Calu3 (cell line): ENCODE measurements at regions not wholly inside any gene's neighbourhood (a gene's known extent, or its start where the extent isn't known, plus 50 kb on each side); places are given as distances from the start of the nearest gene placed in this dataset.
"Not testable (repeated sequence)": the region's sequence is repeated elsewhere in the genome, so short reads cannot be mapped to it uniquely, and the experiment has no call there.

Experiments
- BruUV-seq: library from RNA; stranded (reverse); fragments of 400-500 nt; replicated peaks from 2 replicates; lab custom pipeline; 2021; lab: Mats Ljungman, UMichigan
- CTCF ChIA-PET: fragments of 300-600 bp; sonication (Branson Sonifier 250); formaldehyde crosslinking; loops from one replicate; lab custom pipeline; 2022; ENCODE audit warnings: antibody characterized with exemption; lab: Charles Lee
- DNase-seq: peaks from one replicate; pipeline ENCODE4 v3.0.0; 2022
- H3K27ac Mint-ChIP-seq: one replicate; pipeline ENCODE4 v1.8.0; 2022; ENCODE audit warnings: mixed read lengths; ENCODE audit not compliant: unreplicated experiment
- H3K27me3 Mint-ChIP-seq: one replicate; pipeline ENCODE4 v1.8.0; 2022; ENCODE audit warnings: mixed read lengths; ENCODE audit not compliant: unreplicated experiment
- H3K36me3 Mint-ChIP-seq: one replicate; pipeline ENCODE4 v1.8.0; 2022; ENCODE audit warnings: mild to moderate bottlenecking, moderate library complexity, mixed read lengths; ENCODE audit not compliant: insufficient read depth, unreplicated experiment
- H3K4me1 Mint-ChIP-seq: one replicate; pipeline ENCODE4 v1.8.0; 2022; ENCODE audit warnings: mild to moderate bottlenecking, low read depth, mixed read lengths; ENCODE audit not compliant: unreplicated experiment
- H3K4me3 Mint-ChIP-seq: one replicate; pipeline ENCODE4 v1.8.0; 2022; ENCODE audit warnings: mild to moderate bottlenecking, low read depth, moderate library complexity, mixed read lengths; ENCODE audit not compliant: unreplicated experiment
- H3K9me3 Mint-ChIP-seq: one replicate; pipeline ENCODE4 v1.8.0; 2022; ENCODE audit warnings: low read depth, mixed read lengths; ENCODE audit not compliant: unreplicated experiment
- intact Hi-C: fragments of 100-400 bp; cut with micrococcal nuclease; formaldehyde crosslinking; loops from one replicate; pipeline ENCODE4 v1.10.0; 2022; ENCODE audit not compliant: unreplicated experiment
- TF ChIP-seq, protein P1 (sequence below): fragments of 200-600 bp; IDR thresholded peaks from one replicate; pipeline ENCODE4 v1.8.0; 2022; ENCODE audit warnings: antibody characterized with exemption; ENCODE audit not compliant: unreplicated experiment

DNA sequence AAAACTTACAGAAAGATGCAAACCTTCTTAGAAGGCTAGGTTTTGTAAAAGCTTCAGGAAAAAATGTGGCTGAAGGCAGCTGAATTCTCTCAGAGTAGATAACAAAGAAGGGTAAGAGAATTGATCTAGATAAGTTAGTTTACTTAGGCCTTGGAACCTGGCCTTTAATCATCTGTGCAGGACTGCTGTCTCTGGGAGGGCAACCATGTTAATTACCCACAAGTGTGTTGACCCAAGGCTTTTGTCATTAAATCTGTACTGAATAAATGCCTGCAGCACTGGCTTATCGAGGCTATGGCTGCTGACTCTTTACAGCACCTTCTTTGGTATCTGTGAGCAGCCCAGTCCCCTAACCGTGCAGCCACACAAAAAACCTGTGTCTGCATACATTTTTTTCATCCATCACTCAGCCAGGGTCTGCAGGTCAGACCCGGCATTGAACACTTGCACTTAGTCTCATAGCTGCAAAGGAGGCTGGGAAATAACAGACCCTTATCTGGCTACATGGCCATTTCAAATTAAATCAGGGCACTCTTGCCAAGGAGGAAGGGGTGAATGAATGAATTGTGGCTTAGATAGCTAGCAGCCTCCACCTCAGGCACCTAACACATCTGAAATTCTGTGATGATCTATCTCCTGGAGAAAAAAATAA lies 86.4 kb upstream of the EPCAM start:
- CTCF ChIA-PET: no interaction called here
- peaks cover 3% of the 10 kb centered on the region for H3K36me3 Mint-ChIP-seq
- no TSS peak for BruUV-seq
- H3K4me1 Mint-ChIP-seq: peaks cover 7% of the 10 kb centered on the region
- no peaks in the 10 kb centered on the region for H3K9me3 Mint-ChIP-seq
- intact Hi-C loops: no loop called here
- H3K27ac Mint-ChIP-seq: no peak overlapping the region
- H3K4me3 Mint-ChIP-seq: no peak overlapping the region
- TF ChIP-seq, protein P1, sequence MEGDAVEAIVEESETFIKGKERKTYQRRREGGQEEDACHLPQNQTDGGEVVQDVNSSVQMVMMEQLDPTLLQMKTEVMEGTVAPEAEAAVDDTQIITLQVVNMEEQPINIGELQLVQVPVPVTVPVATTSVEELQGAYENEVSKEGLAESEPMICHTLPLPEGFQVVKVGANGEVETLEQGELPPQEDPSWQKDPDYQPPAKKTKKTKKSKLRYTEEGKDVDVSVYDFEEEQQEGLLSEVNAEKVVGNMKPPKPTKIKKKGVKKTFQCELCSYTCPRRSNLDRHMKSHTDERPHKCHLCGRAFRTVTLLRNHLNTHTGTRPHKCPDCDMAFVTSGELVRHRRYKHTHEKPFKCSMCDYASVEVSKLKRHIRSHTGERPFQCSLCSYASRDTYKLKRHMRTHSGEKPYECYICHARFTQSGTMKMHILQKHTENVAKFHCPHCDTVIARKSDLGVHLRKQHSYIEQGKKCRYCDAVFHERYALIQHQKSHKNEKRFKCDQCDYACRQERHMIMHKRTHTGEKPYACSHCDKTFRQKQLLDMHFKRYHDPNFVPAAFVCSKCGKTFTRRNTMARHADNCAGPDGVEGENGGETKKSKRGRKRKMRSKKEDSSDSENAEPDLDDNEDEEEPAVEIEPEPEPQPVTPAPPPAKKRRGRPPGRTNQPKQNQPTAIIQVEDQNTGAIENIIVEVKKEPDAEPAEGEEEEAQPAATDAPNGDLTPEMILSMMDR: no peak
- no peaks in the 10 kb centered on the region for H3K27me3 Mint-ChIP-seq
- DNase-seq: no peak

DNA sequence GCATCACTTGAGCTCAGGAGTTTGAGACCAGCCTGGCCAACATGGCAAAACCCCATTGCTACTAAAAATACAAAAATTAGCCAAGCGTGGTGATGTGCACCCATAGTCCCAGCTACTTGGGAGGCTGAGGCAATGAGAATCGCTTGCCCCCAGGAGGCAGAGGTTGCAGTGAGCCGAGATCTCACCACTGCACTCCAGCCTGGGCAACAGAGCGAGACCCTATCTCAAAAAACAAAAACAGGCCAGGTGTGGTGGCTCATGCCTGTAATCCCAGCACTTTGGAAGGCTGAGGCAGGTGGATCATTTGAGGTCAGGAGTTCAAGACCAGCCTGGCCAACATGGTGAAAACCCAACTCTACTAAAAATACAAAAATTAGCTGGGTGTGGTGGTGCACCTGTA lies 89.6 kb upstream of the EPCAM start:
- H3K9me3 Mint-ChIP-seq, H3K27me3 Mint-ChIP-seq, BruUV-seq, H3K4me3 Mint-ChIP-seq, intact Hi-C loops, H3K36me3 Mint-ChIP-seq, CTCF ChIA-PET, H3K27ac Mint-ChIP-seq, DNase-seq, H3K4me1 Mint-ChIP-seq: not testable (repeated sequence)

- Mint-ChIP-seq H3K27me3 (no peaks in the 10 kb centered on the region), H3K4me3 (no peak overlapping the region), H3K9me3 (no peaks in the 10 kb centered on the region), H3K27ac (no peak overlapping the region), H3K36me3 (peaks cover 3% of the 10 kb centered on the region), H3K4me1 (peaks cover 16% of the 10 kb centered on the region)
- intact Hi-C loops: no loop called here
- CTCF ChIA-PET: interaction anchor here (0.7 kb wide), 1 partner anchor 67 kb away, joined by 6 read pairs; no protein-coding TSS in a partner anchor
- TF ChIP-seq, protein P1: no peak
- BruUV-seq: no TSS peak
- no peak for DNase-seq
Observed at GRCh38 chr2:47277987-47278386, 91.1 kb upstream of the EPCAM start.

DNA sequence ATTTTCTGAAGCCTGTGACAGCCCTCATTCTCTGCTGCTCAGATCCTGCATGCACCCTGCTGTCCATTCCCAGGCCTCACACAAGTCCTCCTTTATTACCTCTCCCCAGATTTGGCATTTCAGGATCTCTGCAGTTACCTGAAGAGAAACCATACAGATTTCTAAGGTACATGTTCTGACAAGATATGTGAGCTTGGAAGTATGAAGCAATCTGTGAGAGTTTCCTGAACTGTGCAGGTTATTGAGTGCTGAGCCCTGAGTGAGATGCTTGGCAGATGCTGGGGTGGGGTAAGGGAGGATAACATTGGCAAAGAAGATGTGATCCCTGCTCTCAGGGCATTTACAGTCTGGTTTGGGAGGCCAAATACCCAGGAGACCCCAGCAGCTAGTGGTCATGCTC lies 91.9 kb upstream of the EPCAM start:
- no TSS peak for BruUV-seq
- no peak for DNase-seq
- H3K27me3 Mint-ChIP-seq: no peaks in the 10 kb centered on the region
- no peak overlapping the region for H3K27ac Mint-ChIP-seq
- no peaks in the 10 kb centered on the region for H3K9me3 Mint-ChIP-seq
- peaks cover 10% of the 10 kb centered on the region for H3K36me3 Mint-ChIP-seq
- H3K4me1 Mint-ChIP-seq: peaks cover 20% of the 10 kb centered on the region
- H3K4me3 Mint-ChIP-seq: no peak overlapping the region
- TF ChIP-seq, protein P1: no peak
- intact Hi-C loops: no loop called here
- CTCF ChIA-PET: interaction anchor here (0.6 to 0.9 kb wide), 2 partner anchors 46 to 68 kb away, joined by 3 read pairs; no protein-coding TSS in a partner anchor

DNA sequence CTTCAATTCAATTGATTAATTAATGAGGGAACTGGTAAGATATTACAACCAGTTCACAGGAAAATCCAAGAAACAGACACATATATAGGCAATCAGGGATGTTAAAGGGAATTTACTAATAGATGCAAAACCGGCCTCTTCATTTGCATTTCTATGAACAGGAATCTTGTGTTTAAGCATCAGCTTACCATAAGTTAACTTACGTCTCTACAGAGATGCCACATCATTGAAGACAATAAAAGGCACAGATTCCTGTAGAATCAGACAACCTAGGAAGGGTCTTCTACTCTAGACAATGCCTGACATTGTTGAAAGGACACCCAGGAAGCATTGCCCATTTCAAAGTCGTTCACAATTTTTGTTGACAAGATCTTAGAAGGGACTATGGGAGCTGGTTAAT lies 93.0 kb upstream of the EPCAM start:
- BruUV-seq: no TSS peak
- H3K4me3 Mint-ChIP-seq: no peak overlapping the region
- H3K9me3 Mint-ChIP-seq: no peaks in the 10 kb centered on the region
- peaks cover 32% of the 10 kb centered on the region for H3K4me1 Mint-ChIP-seq
- CTCF ChIA-PET: interaction anchor here (0.5 to 0.9 kb wide), 3 partner anchors 15 to 294 kb away, joined by 3 to 5 read pairs (median 4); no protein-coding TSS in a partner anchor
- peaks cover 11% of the 10 kb centered on the region for H3K36me3 Mint-ChIP-seq
- H3K27me3 Mint-ChIP-seq: no peaks in the 10 kb centered on the region
- no peak overlapping the region for H3K27ac Mint-ChIP-seq
- intact Hi-C loops: no loop called here
- DNase-seq: no peak
- TF ChIP-seq, protein P1: no peak
